GM10266 (cell line): ENCODE measurements at regions not wholly inside any gene's neighbourhood (a gene's known extent, or its start where the extent isn't known, plus 50 kb on each side); places are given as distances from the start of the nearest gene placed in this dataset.

Experiments used
- DNase-seq: peaks from one replicate; pipeline ENCODE4 v3.0.0; 2012; ENCODE audit errors: extremely low spot score
- TF ChIP-seq, protein P1 (sequence below): IDR thresholded peaks from 2 replicates; pipeline ENCODE4 v1.5.1; 2012; ENCODE audit warnings: mild to moderate bottlenecking, low read depth; ENCODE audit not compliant: control insufficient read depth, insufficient read depth; ENCODE audit errors: missing control alignments

DNA sequence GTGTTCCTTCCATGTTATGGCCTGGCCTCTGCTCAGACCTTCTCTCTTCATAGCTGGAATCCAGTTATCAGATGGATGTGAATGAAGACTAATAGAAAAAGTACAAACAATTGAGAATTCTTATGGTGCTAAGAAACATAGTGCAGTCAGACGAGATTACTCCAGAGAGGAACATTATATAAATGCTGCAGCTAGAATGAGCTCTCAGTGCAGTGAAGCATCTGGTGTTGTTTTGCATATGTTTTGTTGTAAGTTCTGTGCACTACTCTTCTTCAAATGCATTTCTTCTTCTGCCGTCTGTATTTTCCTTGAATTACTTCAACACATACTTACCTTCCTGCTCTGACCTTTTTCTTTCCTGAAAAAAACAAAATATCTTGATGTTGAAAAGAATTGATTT, 602.4 kb upstream of the CDH18 start:
- no peak for DNase-seq
- TF ChIP-seq, protein P1, sequence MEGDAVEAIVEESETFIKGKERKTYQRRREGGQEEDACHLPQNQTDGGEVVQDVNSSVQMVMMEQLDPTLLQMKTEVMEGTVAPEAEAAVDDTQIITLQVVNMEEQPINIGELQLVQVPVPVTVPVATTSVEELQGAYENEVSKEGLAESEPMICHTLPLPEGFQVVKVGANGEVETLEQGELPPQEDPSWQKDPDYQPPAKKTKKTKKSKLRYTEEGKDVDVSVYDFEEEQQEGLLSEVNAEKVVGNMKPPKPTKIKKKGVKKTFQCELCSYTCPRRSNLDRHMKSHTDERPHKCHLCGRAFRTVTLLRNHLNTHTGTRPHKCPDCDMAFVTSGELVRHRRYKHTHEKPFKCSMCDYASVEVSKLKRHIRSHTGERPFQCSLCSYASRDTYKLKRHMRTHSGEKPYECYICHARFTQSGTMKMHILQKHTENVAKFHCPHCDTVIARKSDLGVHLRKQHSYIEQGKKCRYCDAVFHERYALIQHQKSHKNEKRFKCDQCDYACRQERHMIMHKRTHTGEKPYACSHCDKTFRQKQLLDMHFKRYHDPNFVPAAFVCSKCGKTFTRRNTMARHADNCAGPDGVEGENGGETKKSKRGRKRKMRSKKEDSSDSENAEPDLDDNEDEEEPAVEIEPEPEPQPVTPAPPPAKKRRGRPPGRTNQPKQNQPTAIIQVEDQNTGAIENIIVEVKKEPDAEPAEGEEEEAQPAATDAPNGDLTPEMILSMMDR = no peak

DNA sequence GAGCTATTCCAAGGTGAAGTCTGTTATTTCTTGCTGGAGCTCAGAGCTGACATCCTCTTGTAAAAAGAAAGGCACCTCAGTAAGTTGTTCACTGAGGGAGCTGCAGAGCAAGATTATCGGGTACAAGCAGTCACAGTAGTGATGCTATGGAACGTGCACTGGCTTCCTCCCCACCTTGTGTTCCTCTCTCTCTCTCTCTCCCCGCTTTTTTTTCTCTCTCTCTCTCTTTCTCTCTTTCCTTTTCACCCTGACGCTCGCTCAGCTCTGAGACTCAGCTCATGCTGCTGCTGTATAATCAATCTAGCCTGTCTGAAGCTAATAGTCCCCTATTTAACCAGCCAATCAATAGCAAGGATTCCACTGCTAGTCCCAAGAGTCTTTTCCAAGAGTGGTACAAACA, 587.6 kb upstream of the CDH18 start:
- no peak for DNase-seq
- TF ChIP-seq, protein P1 = no peak

DNA sequence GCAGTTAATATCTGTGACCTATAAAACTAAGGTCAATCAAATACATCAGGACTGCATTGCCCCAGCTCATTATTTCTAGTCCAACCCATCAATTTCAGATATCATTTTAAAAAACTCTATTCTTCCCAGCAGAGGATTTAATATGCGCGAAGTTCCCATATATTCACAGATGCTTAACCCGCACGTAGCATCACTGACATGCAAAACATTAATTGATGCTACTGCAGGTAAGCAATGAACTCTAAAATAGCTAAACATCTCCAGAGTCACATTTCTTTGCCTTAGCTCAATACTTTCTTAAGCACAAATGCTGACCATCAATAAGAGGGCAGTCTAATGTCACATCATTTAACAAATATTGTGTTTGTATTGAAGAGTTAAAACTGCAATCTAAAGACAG, 586.6 kb upstream of the CDH18 start:
- no peak for DNase-seq
- TF ChIP-seq, protein P1 = no peak

DNA sequence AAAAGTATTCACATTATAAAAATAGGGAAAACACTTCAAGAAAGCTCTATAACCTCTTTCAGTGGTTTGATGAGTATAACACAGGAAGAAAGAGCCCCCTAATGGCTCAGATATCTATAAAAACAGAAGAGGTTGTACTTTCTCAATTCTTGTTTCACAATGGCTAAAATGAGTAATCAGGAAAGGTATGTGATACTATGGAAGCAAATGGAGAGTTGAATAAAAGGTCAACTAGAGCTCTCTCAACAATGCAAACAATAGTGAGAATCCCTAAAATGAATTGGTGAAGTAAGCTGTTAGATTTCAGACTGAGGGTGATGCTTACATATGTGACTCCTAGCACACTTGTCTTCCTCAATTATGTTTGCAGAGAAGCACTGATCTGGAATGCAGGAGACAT, 584.6 kb upstream of the CDH18 start:
- DNase-seq = no peak
- TF ChIP-seq, protein P1 = no peak

DNA sequence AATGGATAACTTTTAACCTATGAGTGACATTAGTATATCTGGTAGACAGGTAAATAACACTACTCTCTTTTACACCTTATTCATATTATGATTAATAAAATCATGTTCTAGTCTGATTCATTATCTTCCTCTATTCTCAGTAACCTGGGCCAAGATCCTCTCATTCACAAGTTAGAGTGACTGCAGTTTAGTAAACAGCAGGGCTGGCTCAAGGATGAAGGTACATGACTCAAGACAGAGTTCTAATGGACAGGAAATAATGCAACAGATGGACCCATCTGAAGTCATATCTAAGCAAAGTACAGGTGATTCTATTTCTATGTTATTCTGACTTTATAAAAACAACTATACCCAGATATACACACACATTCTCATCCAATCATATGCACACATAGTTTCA, 582.5 kb upstream of the CDH18 start:
- DNase-seq = no peak
- TF ChIP-seq, protein P1 = no peak

DNA sequence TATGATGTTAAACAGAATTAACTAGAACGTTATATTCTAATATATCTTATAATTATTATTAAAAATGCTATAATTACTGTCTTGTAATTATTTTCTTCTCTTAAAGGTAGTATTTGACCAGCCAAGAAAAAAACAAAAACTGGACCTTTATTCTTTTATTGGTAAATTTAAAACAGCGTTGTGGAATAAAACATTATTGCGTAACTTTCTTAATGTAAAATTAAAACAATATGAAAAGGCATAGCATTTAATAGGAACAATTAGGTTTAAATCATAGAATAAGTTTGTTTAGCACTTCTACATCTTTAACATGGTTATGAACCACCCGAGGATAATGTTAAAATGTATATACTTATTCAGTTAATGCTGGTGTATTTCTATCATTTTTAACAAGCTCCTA, 574.5 kb upstream of the CDH18 start:
- no peak for DNase-seq
- TF ChIP-seq, protein P1 = no peak

DNA sequence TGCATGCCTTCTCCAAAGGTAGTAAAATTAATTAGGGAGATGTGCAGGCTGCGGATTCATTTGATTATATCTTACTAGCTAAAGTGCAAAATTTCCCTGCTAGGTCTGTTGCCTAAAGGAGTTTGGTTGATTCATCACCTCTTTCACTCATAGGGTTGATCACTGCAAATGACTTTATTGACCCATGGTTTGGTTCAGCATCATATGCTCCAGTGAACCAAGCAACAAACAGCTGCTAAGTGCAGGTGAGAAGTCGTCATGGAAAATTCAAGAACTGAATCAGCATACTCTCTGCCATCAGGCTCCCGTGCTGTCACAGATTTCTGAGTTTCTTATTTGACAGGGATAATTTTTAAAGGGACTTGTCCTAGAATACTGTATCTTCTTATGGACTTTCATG, 571.8 kb upstream of the CDH18 start:
- no peak for DNase-seq
- TF ChIP-seq, protein P1 = no peak
